ENCODE measurements at regions not wholly inside any gene's neighbourhood (a gene's known extent, or its start where the extent isn't known, plus 50 kb on each side); places are given as distances from the start of the nearest gene placed in this dataset.
A peak's percentile ranks its signal among the peaks of the same experiment; 100 is the strongest.
"Not testable (repeated sequence)": the region's sequence is repeated elsewhere in the genome, so short reads cannot be mapped to it uniquely, and the experiment has no call there.

- no peak for TF ChIP-seq CTCF (IDR thresholded peaks at IDR 0.05; ENCODE audit: low read depth, low read length, missing control alignments)
- DNase-seq (ENCODE audit: low read depth) = no peak
- H3K4me3 ChIP-seq (ENCODE audit: low read depth, low read length) = no peak overlapping the region
- in situ Hi-C loops (cut with HindIII; ENCODE audit: low sequenced_read_pairs) = no loop called here
Observed at GRCh38 chr3:106108925-106109324, 240.1 kb upstream of the CBLB start.

- H3K4me3 ChIP-seq (ENCODE audit: low read depth, low read length); in situ Hi-C loops (cut with HindIII; ENCODE audit: low sequenced_read_pairs); DNase-seq (ENCODE audit: low read depth): not testable (repeated sequence)
Observed at GRCh38 chr3:106112561-106112960, 243.7 kb upstream of the CBLB start.

- no peak for TF ChIP-seq CTCF (IDR thresholded peaks at IDR 0.05; ENCODE audit: low read depth, low read length, missing control alignments)
- in situ Hi-C loops (cut with HindIII; ENCODE audit: low sequenced_read_pairs) = no loop called here
- DNase-seq (ENCODE audit: low read depth) = no peak
- H3K4me3 ChIP-seq (ENCODE audit: low read depth, low read length) = no peak overlapping the region
Observed at GRCh38 chr3:106113747-106114146, 244.9 kb upstream of the CBLB start.

- DNase-seq (ENCODE audit: low read depth) = no peak
- TF ChIP-seq CTCF (IDR thresholded peaks at IDR 0.05; ENCODE audit: low read depth, low read length, missing control alignments) = no peak
- in situ Hi-C loops (cut with HindIII; ENCODE audit: low sequenced_read_pairs) = no loop called here
- no peak overlapping the region for H3K4me3 ChIP-seq (ENCODE audit: low read depth, low read length)
Observed at GRCh38 chr3:106114220-106114619, 245.4 kb upstream of the CBLB start.

GRCh38 chr3:106114848-106115247 is 246.0 kb upstream of the CBLB start:
- in situ Hi-C loops (cut with HindIII; ENCODE audit: low sequenced_read_pairs) = no loop called here
- peak; percentile 24 for DNase-seq (ENCODE audit: low read depth)
- TF ChIP-seq CTCF (IDR thresholded peaks at IDR 0.05; ENCODE audit: low read depth, low read length, missing control alignments) = no peak
- H3K4me3 ChIP-seq (ENCODE audit: low read depth, low read length) = no peak overlapping the region

- no peak for TF ChIP-seq CTCF (IDR thresholded peaks at IDR 0.05; ENCODE audit: low read depth, low read length, missing control alignments)
- DNase-seq (ENCODE audit: low read depth) = no peak
- H3K4me3 ChIP-seq (ENCODE audit: low read depth, low read length) = no peak overlapping the region
- in situ Hi-C loops (cut with HindIII; ENCODE audit: low sequenced_read_pairs) = no loop called here
Observed at GRCh38 chr3:106115557-106115956, 246.7 kb upstream of the CBLB start.

GRCh38 chr3:106116733-106117489 is 248.1 kb upstream of the CBLB start:
- no peak for TF ChIP-seq CTCF (IDR thresholded peaks at IDR 0.05; ENCODE audit: low read depth, low read length, missing control alignments)
- no peak overlapping the region for H3K4me3 ChIP-seq (ENCODE audit: low read depth, low read length)
- DNase-seq (ENCODE audit: low read depth) = no peak
- in situ Hi-C loops (cut with HindIII; ENCODE audit: low sequenced_read_pairs) = no loop called here

Measured in astrocyte of the cerebellum (primary cell).